GM18951 (cell line): ENCODE measurements at regions not wholly inside any gene's neighbourhood (a gene's known extent, or its start where the extent isn't known, plus 50 kb on each side); places are given as distances from the start of the nearest gene placed in this dataset.

ENCODE experiments used
- POLR2A ChIP-seq: IDR thresholded peaks from 4 replicates; pipeline ENCODE4 v1.6.1; 2011; ENCODE audit warnings: mild to moderate bottlenecking; ENCODE audit not compliant: insufficient read length, insufficient read depth; ENCODE audit errors: extremely low read depth
- in situ Hi-C: fragments of 300-500 bp; cut with MboI; formaldehyde crosslinking; loops from one replicate; pipeline ENCODE4 v1.12.0; 2022; ENCODE audit warnings: low sequenced_read_pairs, mixed read lengths, inconsistent platforms; ENCODE audit not compliant: unreplicated experiment

DNA sequence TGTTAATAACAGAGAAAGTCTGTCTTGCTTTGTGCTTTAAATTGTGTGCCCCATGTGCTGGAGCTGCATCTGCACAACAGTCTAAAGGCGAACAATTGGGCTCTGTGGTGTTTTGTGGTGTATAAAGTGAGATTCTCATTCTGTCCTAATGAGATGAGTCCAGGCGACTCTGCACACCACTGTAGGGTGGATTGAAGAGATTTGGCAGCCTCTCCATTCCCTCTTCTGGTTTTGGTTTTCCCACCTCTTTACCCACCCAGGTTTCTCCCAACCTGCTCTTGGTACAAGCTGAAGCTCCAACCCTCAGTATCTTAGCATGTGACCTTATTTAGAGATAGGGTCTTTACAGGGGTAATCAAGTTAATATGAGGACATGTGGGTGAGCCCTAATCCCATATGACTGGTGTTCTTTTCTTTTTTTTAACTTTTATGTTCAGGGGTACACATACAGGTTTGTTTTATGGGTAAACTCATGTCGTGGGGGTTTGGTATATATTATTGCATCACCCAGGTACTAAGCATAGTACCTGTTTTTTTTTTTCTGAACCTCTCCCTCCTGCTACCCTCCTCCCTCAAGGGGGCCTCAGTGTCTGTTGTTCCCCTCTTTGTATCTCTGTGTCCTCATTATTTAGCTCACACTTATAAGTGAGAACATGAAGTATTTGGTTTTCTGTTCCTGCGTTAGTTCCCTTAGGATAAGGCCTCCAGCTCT lies 217.6 kb upstream of the DTNBP1 start:
- in situ Hi-C loops: no loop called here
- no peak for TF ChIP-seq POLR2A

DNA sequence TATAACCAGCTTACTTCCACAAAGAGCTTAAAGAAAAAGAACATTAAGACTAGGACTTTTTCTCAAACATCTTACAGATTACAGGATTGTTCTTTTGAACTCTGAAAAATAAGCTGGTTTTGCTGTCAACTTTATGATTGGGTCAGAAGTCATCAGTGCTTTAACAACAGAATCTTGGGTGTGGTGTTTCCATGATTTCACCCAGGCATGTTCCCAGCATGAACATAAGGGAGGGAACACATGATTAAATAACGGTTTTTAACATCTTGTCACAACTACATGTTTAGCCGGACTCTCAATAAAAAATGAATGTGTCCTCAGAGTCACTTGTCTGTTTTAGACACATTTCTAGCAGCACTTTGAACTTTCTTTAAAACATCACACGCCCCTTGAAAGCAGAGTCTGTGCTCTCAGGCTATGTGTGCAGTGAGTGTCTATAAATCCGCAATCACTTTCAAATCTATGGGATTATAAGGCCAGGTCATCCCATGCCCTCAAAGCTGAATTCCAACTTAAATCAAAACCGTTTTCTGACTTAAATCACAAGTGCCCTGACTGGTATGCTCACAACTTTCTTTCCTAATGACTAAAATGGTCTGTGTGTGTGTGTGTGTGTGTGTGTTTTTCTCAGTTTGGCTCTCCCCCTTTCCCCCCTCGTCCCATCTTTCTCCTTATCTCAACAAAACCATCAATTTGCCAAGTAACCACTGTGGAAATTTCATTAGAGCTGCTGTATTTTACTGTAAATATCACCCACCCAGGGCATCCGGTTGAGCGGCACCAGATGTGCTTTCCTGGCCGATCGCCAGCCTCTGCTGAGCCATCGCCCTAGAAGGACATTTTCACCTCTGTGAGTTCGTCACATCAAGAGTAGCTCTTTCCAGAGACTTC lies 216.8 kb upstream of the DTNBP1 start:
- TF ChIP-seq POLR2A: no peak
- in situ Hi-C loops: no loop called here

DNA sequence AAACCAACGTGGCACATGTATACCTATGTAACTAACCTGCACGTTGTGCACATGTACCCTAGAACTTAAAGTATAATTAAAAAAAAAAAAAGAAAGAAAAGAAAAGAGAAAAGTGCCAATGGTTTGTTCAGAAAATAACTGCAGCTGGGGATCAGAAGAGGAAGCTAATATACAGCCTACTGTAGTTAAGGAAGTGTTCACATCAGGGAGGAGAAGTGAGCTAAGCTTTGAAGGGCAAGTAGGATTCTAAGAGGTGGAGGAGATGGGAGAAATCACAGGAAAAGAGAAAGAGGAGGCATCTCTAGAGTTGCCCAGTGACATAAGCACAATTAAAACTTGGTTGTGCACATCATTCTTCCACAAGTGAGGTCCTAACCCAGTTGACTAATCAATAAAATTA lies 214.4 kb upstream of the DTNBP1 start:
- in situ Hi-C loops: no loop called here
- no peak for TF ChIP-seq POLR2A

DNA sequence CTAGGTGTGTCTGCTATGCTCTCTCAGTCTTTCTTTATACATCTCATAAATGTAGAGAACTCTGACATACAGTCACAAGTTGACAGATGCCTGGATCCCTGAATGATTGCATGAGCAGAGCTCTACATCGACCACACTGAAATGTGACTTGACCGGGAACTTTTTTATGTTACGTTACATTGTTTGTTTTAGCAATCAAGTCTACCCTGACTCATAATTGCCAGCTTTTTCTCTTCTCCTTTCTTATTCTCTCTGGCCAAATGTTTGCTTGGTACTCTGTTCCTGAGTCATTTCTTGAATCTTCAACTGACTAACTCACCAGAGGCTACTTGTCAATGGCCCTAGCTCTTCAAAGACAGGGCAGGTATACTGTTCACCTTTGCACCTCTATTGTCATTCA lies 213.6 kb upstream of the DTNBP1 start:
- in situ Hi-C loops: no loop called here
- no peak for TF ChIP-seq POLR2A

DNA sequence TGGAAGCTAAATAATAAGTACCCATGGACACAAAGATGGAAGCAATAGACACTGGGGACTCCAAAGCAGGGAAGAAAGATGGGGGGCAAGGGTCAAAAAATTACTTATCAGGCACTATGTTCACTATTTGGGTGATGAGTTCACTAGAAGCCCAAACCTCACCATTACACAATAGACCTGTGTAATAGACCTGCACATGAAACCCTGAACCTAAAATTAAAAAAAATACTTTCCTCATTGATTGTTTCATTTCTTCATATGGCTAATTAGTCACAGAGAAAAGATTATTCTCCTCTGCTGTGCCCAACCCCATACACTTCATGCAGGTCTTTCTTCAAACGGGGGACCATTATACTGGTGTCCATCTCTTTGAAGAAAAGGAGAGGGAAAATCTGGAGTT lies 213.0 kb upstream of the DTNBP1 start:
- in situ Hi-C loops: no loop called here
- no peak for TF ChIP-seq POLR2A

DNA sequence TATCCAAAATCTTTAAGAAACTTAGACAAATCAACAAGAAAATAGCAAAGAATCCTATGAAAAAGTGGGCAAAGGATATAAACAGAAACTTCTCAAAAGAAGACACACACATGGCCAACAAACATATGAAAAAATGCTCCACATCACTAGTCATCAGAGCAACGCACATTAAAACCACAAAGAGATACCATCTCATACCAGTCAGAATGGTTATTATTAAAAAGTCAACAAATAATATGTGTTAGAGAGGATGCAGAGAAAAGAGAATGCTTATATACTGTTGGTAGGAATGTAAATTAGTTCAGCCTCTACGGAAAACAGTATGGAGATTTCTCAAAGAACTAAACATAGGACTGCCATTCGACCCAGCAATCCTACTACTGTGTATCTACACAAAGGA lies 212.0 kb upstream of the DTNBP1 start:
- in situ Hi-C loops: no loop called here
- TF ChIP-seq POLR2A: no peak

DNA sequence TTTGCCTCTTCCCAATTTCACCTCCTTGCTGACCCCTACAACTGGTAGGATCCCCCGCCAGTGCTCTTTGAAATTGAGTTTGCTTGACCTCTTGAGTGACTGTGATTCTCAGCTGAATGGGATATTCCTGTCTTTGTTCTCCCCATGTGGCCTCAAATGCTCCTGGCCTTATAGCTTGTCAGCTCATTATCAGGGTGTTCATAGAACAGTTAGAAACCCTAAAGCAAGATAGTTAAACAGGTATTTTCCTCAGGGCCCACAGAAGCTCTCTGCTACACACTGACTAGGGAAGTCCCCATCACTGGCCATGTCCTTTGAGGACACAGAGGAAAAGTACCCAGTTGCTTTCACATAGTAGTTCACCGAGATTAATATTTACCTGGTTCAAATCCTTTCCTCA lies 211.5 kb upstream of the DTNBP1 start:
- in situ Hi-C loops: no loop called here
- TF ChIP-seq POLR2A: no peak

DNA sequence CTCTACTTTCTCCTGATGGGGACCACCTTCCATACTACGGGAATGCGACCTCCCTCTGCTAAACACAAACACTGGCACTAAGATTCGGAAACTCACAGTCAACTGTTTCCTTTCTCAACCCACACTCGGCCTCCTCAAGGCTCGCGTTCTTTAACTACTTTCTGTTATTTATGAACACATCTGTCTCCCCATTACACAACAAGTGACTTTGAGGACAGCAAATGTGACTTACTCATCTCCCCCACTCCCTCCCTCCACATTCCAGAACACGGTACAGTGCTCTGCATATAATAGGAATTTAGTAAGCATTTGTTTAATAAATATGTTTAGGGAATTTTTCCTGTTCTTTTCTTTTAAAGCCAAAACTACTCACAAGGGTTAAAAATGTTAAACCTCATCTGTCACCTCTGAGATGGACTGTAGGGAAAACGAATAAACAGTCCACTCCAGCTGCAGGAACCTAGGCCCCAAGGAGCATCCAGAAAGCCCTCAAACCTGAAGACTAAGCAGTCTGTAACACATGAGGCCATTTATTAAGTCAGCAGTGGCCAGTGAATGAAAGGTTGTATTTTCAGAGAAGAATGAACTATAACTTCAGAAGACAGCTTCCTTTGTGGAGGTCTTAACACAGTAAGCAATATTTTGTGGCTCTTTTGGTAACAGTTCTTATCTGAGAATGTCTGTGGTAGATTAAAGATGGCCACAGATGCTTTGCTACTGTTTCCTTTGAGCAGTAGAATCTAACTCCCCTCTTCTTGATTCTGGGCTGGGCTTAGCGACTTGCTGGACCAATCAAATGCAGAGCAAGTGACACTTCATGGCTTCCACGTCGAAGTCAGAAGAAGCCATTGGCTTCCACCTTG lies 209.6 kb upstream of the DTNBP1 start:
- no peak for TF ChIP-seq POLR2A

DNA sequence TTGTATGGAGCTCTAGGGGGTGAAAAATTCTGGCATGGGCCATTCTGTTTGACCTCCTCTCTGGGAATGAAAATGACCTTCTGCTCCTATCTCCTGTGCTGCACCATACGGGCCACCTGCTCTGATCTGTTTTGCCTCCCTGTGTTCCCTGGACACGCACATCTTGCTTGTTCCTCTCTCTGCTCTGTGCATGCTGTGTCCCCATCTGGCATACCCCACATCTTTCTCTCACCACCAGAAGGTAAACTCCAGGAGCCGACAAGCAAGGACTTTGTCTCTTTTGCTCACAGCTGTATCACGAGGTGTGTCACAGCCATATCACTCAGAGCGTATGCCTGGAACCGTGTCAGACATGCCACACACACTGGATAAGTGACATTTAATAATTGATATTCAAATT lies 208.4 kb upstream of the DTNBP1 start:
- no peak for TF ChIP-seq POLR2A
- in situ Hi-C loops: no loop called here

More for the DNA sequence above, 209.6 kb upstream of the DTNBP1 start:
- in situ Hi-C loops: no loop called here

DNA sequence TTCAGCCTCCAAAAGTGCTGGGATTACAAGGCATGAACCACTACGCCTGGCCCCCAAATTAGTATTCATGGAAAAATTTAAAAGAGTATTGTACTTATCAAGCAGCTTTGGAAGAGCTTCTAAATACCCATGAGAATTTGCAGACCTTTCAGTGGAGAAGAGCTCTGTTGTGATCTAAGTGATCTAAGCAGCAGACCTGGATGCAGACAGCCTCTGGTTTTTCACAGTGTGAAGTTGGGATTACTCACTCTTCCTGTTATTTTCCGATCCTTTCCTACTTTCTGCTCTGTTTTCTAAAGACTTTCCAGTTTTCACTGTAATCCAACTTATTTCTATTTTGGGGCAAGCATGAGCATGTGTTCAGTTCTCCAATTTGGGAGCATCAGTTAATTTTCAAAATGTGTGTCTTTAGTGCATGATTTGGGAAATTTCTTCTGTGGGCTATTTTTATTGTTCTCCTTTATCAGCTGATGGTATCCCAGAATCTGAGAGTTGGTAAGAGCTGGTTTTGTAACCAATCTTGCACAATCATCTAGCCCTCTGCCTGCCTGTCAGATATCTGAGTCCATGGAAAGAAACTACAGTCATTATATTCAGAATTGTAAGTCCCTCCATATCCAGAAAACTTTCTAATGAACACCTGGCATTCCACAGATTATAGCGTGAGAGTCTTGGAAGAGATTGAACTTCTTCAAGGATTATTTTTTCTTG lies 207.7 kb upstream of the DTNBP1 start:
- in situ Hi-C loops: no loop called here
- TF ChIP-seq POLR2A: no peak

DNA sequence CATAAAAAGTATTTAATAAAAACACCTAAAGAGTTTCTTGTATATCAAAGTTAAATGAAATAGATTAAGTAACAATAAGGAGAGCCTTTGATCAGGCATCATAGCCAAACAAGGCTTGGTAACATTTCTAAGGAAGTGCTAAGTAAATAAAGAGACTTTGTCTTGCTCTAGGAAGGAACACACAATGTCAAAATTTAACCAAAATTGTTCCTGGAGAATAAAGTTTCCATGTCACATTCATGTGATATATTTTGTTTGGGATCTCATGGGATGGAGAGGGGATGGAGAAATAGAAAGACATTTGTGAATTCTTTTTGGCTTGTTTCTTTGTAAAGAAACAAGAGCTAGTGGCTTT lies 201.9 kb upstream of the DTNBP1 start:
- in situ Hi-C loops: no loop called here
- no peak for TF ChIP-seq POLR2A

DNA sequence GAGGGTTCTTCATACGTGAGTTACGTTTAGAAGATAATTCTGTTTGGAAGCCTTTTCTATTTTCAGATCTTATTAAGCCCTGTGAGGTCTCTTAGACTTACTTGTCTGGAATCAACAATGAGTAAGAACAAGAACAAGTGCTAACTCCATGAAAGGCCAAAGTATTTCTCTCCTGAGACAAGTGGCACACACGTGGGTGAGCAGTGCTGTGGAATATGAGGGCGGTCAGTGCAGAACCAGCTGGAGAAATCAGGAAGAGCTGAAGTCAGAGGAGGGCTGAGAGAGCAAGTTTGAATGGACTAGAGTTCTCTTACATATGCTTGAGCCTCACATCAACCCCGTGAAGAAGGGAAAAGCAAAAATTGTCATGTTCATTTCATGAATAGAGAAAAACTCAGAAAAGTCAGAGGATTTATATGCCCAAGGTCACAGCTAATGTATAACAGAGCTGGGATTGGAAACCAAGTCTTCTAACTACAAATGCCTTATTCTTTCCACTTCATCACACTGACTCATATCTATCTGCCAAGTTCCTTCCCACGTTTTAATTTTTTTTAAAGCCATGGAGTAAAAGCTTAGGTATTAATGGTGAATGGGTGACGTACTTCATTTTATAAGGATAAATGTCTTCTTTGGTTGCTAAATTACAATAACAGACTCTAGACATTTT lies 201.3 kb upstream of the DTNBP1 start:
- in situ Hi-C loops: no loop called here
- no peak for TF ChIP-seq POLR2A

DNA sequence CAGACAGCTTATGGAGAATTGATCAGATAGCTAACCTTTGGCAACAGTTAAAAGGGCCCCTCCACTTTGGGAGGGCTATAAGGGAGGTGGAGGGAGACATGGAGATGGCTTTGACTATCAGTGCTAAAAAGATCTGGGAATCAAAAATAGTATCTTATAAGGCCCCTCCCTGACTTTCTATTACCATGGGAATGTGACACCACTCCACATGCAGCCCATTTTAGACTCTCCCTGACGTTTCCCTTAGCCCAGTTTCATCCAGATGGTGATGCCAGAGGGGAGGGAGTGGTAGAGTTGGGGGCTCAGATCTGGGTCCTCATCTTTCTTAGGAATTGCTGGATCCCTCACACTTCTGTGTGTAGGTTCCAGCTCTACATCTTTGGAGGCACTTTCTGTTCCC lies 200.0 kb upstream of the DTNBP1 start:
- in situ Hi-C loops: no loop called here
- TF ChIP-seq POLR2A: no peak

DNA sequence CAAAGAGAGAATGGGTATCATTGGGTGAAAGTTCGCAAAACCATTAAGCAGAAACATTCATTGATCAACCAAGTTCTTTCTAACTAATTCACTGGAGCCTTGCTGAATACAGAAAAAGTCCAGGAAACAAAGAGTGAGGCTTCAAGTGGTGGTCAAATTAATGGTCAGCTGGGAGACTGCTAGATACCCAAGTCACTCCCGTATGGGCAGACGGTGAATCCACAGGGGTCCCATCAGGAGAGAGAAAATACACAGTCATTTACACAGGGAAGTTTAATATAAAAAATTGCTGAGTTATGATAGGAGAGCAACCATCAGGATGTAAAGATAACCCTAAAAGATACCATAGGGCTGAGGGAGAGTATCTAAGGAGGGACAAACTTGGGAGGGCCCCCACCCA lies 198.7 kb upstream of the DTNBP1 start:
- TF ChIP-seq POLR2A: no peak
- in situ Hi-C loops: no loop called here
